ENCODE measurements at regions not wholly inside any gene's neighbourhood (a gene's known extent, or its start where the extent isn't known, plus 50 kb on each side); places are given as distances from the start of the nearest gene placed in this dataset.
A peak's percentile ranks its signal among the peaks of the same experiment; 100 is the strongest.

DNA sequence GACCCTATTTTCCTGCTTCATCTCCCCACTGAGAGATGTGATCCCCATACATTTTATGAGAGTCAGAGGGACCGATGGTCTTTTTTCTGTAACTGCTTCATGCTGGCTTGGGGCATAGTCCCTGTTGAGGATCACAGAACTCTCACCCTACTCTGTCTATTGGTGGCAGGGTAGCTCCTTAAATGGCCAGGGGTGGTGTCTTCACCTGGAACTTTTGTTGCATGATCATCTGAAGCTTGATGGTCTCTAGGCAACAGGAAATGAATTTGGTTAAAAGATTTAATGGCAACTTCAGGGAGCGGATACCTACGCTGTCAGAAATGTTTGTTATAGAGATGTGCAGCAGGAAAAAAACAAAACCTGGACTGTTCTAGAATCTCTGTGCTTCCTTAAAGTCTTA is 87.0 kb upstream of the GLIS3 start:
- ChIA-PET SMC1A (ENCODE audit: uncharacterized antibody, unreplicated experiment) (interaction anchor here (0.7 to 1.7 kb wide), 6 partner anchors 9 to 162 kb away, joined by 3 to 11 read pairs (median 4); no protein-coding TSS in a partner anchor), CTCF (interaction anchor here (0.8 to 7.0 kb wide), 15 partner anchors 21 to 303 kb away, joined by 3 to 111 read pairs (median 4); no protein-coding TSS in a partner anchor), RAD21 (ENCODE audit: unreplicated experiment) (interaction anchor here (1.0 to 3.7 kb wide), 5 partner anchors 8 to 218 kb away, joined by 3 to 28 read pairs (median 3); no protein-coding TSS in a partner anchor), POLR2A (interaction anchor here (1.1 kb wide), 1 partner anchor 87 kb away, joined by 4 read pairs; no protein-coding TSS in a partner anchor)
- WGBS (ENCODE audit: insufficient coverage, insufficient replicate concordance, low lambda C conversion rate, missing lambda C conversion rate), result 31% methylated on average over 3 of the region's 3 CpGs
- no peaks in the 10 kb centered on the region for H3K79me2 ChIP-seq (ENCODE audit: control insufficient read depth, insufficient read depth, low read length)
- no peaks in the 10 kb centered on the region for H3K9me3 ChIP-seq (replicated peaks; ENCODE audit: control insufficient read depth, insufficient read depth, low read length)
- no TSS peak for BruUV-seq (replicated peaks)
- no peaks in the 10 kb centered on the region for H3K36me3 ChIP-seq (ENCODE audit: control insufficient read depth in 2 of 2, insufficient read depth in 2 of 2, low read length in 1 of 2)
- no peaks in the 10 kb centered on the region for H4K20me1 ChIP-seq (ENCODE audit: control insufficient read depth, insufficient read depth)
- no peak overlapping the region for H2AFZ ChIP-seq (ENCODE audit: control insufficient read depth, low read depth, low read length)
- H3K4me1 ChIP-seq (ENCODE audit: control insufficient read depth, insufficient read depth, low read length), result peaks cover 5% of the 10 kb centered on the region; the same call in 1 of the 2 replicates
- H3K27me3 ChIP-seq (replicated peaks in 1 of 2; ENCODE audit: control insufficient read depth in 2 of 2, insufficient read depth in 2 of 2, low read length in 1 of 2), result no peaks in the 10 kb centered on the region
- ATAC-seq (peak; percentile 77), FAIRE-seq (peak; percentile 23), DNase-seq (ENCODE audit: low read depth, low spot score) (no peak)
- H3K4me3 ChIP-seq, result no peak overlapping the region
- TF ChIP-seq SRF (IDR thresholded peaks at IDR 0.05; ENCODE audit: low read depth in 2 of 2, low read length in 2 of 2), result no peak
- no peak for TF ChIP-seq BMI1 (IDR thresholded peaks at IDR 0.05; ENCODE audit: borderline replicate concordance)
- TF ChIP-seq, protein P1, sequence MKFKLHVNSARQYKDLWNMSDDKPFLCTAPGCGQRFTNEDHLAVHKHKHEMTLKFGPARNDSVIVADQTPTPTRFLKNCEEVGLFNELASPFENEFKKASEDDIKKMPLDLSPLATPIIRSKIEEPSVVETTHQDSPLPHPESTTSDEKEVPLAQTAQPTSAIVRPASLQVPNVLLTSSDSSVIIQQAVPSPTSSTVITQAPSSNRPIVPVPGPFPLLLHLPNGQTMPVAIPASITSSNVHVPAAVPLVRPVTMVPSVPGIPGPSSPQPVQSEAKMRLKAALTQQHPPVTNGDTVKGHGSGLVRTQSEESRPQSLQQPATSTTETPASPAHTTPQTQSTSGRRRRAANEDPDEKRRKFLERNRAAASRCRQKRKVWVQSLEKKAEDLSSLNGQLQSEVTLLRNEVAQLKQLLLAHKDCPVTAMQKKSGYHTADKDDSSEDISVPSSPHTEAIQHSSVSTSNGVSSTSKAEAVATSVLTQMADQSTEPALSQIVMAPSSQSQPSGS (IDR thresholded peaks at IDR 0.05; ENCODE audit: low read length), result no peak
- peak; percentile 45; the same call in 1 of the 2 replicates for TF ChIP-seq RAD21 (IDR thresholded peaks at IDR 0.05; ENCODE audit: insufficient read depth, low read depth, low read length)
- TF ChIP-seq PAX8 (IDR thresholded peaks at IDR 0.05), result no peak
- TF ChIP-seq GATAD2B (conservative IDR thresholded peaks at IDR 0.05; ENCODE audit: low read depth), result no peak
- no peak for TF ChIP-seq MTA2 (IDR thresholded peaks at IDR 0.05; ENCODE audit: low read depth)
- no peak for TF ChIP-seq EED (IDR thresholded peaks at IDR 0.05; ENCODE audit: low read depth)
- TF ChIP-seq MEF2A (IDR thresholded peaks at IDR 0.05; ENCODE audit: insufficient read depth, low read depth, low read length), result no peak
- no peak for TF ChIP-seq BHLHE40 (IDR thresholded peaks at IDR 0.05; ENCODE audit: borderline replicate concordance in 1 of 2, low read depth in 2 of 2, low read length in 1 of 2)
- no peak for TF ChIP-seq RAD51 (IDR thresholded peaks at IDR 0.05)
- peak; percentile 12; the same call in 1 of the 2 replicates for TF ChIP-seq SMC3 (IDR thresholded peaks at IDR 0.05; ENCODE audit: borderline replicate concordance, low read length)
- TF ChIP-seq TARDBP (IDR thresholded peaks at IDR 0.05; ENCODE audit: borderline replicate concordance), result no peak
- TF ChIP-seq, protein P2, sequence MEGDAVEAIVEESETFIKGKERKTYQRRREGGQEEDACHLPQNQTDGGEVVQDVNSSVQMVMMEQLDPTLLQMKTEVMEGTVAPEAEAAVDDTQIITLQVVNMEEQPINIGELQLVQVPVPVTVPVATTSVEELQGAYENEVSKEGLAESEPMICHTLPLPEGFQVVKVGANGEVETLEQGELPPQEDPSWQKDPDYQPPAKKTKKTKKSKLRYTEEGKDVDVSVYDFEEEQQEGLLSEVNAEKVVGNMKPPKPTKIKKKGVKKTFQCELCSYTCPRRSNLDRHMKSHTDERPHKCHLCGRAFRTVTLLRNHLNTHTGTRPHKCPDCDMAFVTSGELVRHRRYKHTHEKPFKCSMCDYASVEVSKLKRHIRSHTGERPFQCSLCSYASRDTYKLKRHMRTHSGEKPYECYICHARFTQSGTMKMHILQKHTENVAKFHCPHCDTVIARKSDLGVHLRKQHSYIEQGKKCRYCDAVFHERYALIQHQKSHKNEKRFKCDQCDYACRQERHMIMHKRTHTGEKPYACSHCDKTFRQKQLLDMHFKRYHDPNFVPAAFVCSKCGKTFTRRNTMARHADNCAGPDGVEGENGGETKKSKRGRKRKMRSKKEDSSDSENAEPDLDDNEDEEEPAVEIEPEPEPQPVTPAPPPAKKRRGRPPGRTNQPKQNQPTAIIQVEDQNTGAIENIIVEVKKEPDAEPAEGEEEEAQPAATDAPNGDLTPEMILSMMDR (IDR thresholded peaks at IDR 0.05 in 2 of 3, conservative IDR thresholded peaks at IDR 0.05 in 1 of 3; ENCODE audit: control insufficient read depth in 2 of 3, extremely low read depth in 1 of 3, insufficient read depth in 1 of 3, low read depth in 3 of 3, low read length in 3 of 3), result peak in 2 of 3 experiments; percentile 20 to 24; a peak in 2 of 6 replicates
- no peak overlapping the region for H3K27ac ChIP-seq (ENCODE audit: control insufficient read depth, insufficient read depth)
- no peak overlapping the region for H3K9ac ChIP-seq (ENCODE audit: control insufficient read depth, insufficient read depth, low read length)
- no peak overlapping the region for H3K4me2 ChIP-seq (ENCODE audit: control insufficient read depth, insufficient read depth)
- intact Hi-C loops (cut with micrococcal nuclease; ENCODE audit: unreplicated experiment), result loop anchor here (10.0 kb wide), 1 partner anchor 598 kb away; the partner anchor contains the start of gene JAK2
- in situ Hi-C loops (cut with MboI), result loop anchor here (10.0 kb wide), 1 partner anchor 158 kb away; no protein-coding TSS in a partner anchor
